ENCODE measurements at regions not wholly inside any gene's neighbourhood (a gene's known extent, or its start where the extent isn't known, plus 50 kb on each side); places are given as distances from the start of the nearest gene placed in this dataset.
"Not testable (repeated sequence)": the region's sequence is repeated elsewhere in the genome, so short reads cannot be mapped to it uniquely, and the experiment has no call there.

- no peak for DNase-seq (ENCODE audit: low spot score)
Observed at GRCh38 chr18:49694402-49694801, 118.9 kb downstream of the ACAA2 start.

DNA sequence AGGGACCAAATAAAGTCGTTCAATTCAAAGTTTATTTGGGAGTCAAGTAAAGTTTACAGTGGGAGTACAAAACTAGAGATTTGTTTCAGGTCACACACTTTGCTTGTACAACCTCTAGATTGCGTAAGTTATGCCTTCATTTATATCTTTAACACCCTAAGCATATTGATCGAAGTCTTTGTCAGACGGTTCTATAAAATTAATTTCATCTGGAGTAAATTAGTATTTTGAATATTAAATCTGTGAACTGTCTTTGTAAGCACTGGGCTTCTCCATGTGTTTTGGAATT, 119.7 kb downstream of the ACAA2 start:
- DNase-seq (ENCODE audit: low spot score): no peak

DNA sequence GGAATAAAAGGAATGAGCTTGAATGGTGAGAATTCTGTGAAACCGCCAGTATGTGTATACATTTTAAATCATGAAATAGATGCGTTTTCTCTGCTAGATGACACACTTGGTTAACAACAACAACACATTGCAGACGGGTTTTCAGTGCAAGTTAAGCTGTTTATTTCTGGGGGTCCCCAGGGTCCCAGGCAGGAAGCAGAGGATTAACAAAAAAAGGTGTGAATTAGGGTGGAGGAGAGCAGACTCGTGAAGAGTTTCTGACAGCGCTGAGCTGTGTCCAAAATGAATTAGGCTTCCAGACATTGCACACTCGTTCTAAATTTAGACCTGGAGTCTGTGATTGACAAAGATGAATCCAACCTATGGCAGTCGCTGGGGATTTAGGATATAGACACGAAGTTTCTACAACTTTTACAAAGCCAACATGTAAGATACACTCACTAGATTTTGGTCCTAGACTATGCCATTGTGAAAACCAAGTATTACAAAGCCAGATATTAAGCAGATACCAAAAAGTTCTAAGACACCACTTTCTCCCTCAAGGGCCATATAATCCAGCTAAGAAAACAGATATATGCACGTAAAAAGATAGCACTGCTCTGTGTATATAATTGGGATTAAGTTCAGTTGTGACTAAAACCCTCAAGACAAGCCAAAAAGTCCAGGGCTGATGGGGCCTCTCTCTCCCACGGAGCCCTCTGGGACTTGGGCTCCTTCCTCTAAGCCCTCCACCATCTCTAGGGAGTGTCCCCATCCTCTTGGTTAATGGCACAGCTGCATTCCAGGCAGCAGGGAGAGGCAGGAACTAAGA, 120.2 kb downstream of the ACAA2 start:
- DNase-seq (ENCODE audit: low spot score): no peak

DNA sequence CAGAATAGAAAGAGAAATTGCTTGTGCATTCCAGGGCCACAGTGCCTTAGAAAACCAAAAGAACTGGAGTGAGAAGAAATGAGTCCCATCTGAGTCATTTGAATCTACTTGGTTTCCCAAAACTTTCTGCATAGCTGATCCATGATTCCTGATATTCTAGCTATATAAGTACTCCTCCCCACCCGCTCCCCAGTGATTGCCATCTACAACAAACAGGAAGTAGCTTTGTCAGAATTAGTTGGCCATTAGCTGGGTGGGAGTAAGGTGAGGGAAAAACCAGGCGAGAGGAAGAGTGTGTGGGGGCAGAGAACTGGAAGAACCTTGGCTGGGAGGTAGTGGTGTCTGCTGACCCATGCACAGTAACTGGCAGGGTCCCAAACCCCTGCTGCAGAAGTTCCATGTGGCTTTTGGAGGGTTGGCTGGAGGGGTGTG, 122.1 kb downstream of the ACAA2 start:
- no peak for DNase-seq (ENCODE audit: low spot score)

DNA sequence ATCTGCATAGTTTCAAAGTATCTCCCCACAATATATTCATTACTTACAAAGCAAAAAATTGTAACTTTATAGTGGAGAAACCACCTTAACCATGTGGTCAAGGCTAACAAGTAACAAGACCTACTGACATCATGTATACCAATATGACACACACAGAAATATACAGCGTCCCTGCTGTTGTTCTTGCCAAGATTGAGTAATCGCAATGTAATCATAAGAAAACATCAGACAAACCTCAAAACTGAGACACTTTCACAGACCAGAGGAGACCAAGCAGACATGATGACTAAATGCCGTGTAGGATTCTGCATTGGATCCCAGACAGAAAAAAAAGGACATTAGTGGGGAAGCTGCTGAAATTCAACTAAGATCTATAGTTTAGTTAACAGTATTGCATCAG, 123.0 kb downstream of the ACAA2 start:
- no peak for DNase-seq (ENCODE audit: low spot score)

GRCh38 chr18:49685231-49685942, 123.5 kb downstream of the LIPG start:
- DNase-seq (ENCODE audit: low spot score): no peak

- not testable (repeated sequence) for DNase-seq (ENCODE audit: low spot score)
Observed at GRCh38 chr18:49682803-49683190, 120.9 kb downstream of the LIPG start.

GRCh38 chr18:49682173-49682802, 120.4 kb downstream of the LIPG start:
- DNase-seq (ENCODE audit: low spot score): no peak

GRCh38 chr18:49681387-49681786, 119.5 kb downstream of the LIPG start:
- no peak for DNase-seq (ENCODE audit: low spot score)

- DNase-seq (ENCODE audit: low spot score): no peak
Observed at GRCh38 chr18:49678440-49678839, 116.6 kb downstream of the LIPG start.

- DNase-seq (ENCODE audit: low spot score): no peak
Observed at GRCh38 chr18:49677762-49678413, 116.0 kb downstream of the LIPG start.

- DNase-seq (ENCODE audit: low spot score): no peak
Observed at GRCh38 chr18:49677081-49677480, 115.2 kb downstream of the LIPG start.

DNA sequence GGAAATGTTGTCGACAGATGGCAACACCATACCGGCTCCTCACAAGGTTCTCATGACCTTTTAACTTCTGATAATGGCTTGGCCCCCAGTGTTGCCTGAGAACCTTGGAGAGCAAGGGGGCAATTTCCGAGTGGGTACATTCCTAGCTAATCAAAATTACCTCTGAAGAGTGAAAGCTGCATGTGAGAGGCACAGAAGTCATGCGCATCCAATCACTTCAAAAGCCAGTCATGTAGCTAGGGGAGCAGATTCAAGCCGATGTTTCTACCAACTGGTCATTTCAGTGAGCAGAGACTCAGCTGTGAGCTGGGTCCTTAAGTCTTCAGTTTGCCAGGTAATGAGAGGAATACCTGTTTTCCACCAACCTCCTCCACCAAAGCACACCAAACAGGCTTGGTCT, 111.4 kb downstream of the LIPG start:
- no peak for DNase-seq (ENCODE audit: low spot score)

- DNase-seq (ENCODE audit: low spot score): no peak
Observed at GRCh38 chr18:49672853-49673252, 111.0 kb downstream of the LIPG start.

DNA sequence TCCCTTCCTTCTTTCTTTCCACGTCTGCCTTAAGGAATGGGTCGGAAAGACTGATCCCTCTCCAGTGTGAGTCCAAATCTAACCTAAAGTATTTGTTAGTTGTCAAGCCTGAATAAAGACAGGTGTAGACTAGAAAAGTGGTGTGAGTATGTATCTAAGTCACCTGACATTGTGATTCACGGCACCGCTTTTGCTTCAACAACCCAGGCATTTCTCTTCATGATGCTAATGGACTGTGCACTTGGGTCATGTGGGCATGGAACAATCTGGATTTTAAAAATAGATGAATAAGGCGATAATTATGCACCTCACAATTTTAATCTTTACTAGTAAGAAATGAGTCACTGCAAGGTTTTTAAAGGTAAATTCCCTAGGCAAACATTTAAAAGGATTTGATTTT, 107.5 kb downstream of the LIPG start:
- DNase-seq (ENCODE audit: low spot score): no peak

DNA sequence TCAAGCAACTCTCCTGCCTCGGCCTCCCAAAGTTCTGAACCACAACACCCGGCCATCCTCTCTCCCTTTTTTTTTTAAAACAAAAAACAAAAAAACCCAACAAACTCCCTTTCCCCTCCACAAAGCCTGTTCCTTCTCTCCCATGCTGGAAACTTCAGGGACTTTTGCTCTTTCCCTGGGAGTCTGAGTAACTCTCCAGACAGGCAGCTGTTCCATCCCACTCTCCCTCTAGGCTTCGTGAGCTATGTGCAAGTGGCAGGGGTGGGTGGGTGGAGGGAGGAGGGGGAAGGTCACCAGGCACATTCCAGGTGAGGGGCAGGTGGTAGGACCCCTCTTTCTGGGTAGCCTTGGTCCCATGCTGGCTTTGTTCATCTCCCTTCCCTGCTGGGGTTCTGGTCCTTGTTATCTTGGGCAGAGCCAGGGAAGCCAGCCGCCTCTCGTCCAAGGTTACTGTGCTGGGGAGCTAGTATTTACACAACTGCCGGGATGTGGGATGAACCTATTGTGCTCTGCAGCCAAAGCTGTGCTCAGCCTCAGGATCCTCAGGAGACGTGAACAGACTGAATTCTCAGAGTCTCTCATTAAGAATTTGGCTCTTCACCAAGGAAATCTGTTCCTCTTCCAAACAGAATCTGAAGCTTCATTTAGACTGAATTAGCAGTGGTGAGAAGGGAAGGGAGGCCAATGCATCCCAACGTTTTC, 106.9 kb downstream of the LIPG start:
- no peak for DNase-seq (ENCODE audit: low spot score)

DNA sequence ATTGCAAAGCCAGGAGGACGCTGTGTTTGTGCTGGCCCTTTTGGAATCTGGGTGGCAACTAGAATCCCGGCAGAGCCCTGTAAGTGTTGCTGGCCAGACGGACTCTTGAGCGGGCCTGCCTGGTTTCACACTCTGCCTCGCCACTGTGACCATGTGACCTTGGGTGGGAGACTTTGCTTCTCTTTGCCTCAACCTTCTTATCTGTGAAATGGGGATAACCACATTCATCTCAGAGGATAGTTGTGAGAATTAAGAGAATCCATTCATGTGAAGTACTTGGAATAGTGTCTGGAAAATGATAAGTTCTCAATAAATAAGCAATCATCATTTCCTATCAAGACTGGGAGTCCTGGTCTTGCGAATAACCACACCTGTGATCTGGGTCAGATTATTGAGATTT, 105.6 kb downstream of the LIPG start:
- DNase-seq (ENCODE audit: low spot score): no peak

DNA sequence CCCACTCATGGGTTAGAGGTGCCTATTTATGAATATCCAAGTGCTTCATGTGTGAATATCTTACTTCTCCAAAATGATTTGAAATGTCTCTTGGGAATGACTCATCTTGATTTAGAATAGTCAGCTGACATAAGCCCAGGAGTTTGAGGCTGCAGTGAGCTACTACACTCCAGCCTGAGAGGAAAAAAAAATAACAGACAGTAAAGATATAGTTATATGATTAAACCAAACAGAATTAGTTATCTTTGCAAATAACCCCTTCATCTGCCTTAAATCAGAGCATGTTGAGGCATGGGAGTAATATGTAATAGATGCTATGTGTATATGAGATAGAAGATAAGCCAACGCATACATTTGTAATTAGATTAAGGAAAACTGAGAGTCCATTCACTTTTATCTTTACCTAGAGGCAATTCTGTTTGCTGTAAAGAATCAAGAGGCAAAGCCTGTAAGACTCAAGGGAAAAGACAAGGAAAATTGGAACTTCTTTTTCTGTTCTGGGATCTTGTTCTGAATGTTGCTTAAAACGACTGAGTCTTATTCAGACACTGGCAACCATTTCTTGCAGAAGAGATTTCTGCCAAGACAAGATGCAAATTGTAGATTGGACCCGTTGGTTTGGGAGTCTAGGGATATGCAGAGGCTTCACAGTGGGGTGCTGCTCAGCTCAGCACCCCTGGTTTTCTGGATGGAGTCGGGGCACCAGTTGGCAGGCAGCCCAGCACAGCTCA, 104.4 kb downstream of the LIPG start:
- peak; percentile 38 for DNase-seq (ENCODE audit: low spot score)

DNA sequence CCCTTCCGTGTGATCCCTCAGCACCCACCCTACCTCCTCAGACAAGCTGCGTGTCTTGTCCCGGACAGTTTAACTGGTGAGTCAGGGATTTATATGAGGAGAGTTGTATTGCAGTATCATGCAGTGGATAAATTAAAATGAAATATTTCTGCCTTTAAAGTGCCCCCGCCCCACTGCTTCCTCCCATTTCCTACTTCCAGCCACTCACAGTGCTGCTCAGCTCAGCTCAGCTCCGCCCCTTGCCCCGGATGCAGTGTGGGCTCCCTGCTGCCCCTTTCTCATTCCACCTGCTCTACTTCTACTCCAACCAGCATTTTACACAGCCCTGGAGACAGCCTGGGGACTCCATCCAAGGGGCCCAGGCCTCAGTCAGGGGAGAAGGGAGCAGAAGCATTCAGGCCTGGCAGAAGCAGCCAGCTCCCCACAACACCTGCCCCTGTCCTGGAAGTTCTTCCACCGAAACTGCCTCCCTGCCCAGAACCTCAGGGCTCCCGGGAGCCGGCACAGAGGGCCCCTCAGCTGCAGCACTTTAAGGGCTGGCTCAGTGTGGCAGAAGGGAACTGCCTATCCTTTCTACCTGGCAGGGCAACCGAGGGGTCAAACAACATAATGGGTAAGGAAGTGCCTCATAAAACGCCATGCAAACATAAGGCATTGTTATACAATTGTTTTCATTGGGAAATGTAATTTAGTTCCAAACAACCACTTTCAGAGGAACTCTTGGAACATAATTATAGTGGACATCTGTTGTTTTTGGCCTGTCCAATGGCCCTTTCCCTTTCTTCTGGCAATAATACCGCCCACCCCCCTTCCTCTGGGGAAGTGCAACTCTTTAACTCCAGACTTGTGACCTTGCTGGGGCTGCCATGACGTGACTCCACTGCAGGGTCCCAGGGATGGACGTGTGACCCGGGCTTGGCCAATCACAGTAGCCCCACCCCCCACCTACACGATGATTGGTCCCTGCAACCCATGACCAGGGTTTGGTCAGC, 102.3 kb downstream of the LIPG start:
- no peak for DNase-seq (ENCODE audit: low spot score)

DNA sequence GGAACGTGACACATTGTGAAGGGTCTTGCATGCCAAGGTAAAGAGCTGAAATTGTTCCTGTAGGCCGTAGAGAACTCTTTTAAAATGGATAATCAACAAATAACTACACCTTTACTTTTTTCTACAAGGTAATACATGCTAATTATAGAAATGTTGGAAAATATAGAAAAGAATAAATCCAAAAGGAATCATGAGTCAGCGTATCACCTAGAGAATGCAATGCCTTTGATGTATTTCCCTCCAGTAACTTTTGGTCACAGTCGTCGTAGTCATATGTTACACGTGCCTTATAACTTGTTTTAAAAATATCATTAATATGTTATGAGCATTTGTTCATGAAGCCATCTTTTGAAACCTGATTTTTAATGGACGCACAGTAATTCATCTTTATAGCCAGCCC, 100.6 kb downstream of the LIPG start:
- no peak for DNase-seq (ENCODE audit: low spot score)
